TTC549 (cell line): ENCODE measurements at regions not wholly inside any gene's neighbourhood (a gene's known extent, or its start where the extent isn't known, plus 50 kb on each side); places are given as distances from the start of the nearest gene placed in this dataset.

Source experiments
- FAIRE-seq: peaks from 2 replicates; lab custom pipeline; 2012; peaks lifted over from hg19 to GRCh38; lab: Jason Lieb, UNC

DNA sequence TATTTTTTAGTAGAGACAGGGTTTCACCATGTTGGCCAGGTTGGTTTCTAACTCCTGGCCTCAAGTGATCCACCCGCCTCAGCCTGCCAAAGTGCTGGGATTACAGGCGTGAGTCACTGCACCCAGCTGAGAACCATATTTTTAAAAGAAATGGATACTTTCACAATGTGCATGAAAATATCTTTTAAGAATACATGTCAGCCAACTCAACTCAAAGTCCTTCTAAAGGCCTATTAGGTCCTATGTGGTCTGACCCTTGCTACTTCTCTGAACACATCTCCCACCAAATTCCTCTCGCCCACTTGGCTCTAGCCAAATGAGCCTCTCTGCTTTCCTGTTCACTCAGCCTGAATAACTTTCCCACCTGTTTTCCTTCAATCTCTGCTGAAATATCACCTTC lies 119.6 kb downstream of the MTX2 start:
- no peak for FAIRE-seq

DNA sequence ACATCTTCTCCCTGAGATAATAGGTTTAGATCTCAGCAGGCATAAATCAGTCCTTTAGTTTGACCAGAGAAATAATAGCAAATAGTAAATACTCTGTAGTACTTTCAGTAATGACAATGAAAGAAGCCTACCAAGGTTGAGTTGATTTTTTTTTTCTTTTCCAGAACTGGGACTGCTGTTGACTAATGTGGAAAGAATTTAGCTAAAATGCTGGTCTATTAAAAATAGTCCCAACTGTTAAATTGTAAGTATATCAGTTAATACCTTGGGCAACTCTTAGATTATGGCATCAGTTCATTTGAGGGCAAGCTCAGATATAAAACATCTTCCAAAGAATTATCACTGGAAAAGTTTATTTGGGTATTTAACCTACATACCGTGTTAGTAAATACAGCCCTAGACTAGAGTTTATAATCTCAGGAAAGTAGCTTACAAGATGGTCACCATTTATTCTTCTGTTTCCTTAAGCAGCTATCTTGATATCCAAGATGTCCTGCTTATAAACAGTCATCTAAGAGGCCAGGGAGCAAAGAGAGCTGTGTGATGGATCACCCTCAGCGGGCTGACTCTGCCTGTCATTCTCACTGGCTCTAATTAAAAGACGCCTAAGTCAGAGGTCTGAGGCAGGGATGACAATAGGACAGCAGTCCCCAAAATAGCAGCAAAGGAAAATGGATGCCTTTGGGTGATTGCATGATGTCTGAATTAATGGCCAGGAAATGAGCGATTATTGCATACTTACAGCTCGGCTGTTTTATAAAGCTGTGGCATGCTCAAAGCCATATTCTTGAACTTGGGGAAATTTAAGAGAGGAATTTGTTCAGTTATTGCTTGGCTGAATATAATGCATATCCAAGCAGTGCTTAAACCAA lies 121.3 kb downstream of the MTX2 start:
- FAIRE-seq = no peak

DNA sequence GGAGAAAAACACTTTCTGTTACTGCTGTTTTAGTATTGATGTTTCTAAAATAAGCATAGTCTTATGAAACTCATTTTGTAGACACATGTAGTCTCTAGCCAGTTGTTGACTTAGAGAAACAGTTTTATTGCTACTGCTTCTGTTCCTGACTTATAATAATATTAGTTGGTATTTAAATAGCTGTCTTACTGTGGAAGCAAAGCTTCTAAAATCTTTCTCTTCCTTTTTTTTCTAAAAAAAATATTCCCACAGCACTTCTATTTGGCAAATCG lies 121.8 kb downstream of the MTX2 start:
- FAIRE-seq = no peak

DNA sequence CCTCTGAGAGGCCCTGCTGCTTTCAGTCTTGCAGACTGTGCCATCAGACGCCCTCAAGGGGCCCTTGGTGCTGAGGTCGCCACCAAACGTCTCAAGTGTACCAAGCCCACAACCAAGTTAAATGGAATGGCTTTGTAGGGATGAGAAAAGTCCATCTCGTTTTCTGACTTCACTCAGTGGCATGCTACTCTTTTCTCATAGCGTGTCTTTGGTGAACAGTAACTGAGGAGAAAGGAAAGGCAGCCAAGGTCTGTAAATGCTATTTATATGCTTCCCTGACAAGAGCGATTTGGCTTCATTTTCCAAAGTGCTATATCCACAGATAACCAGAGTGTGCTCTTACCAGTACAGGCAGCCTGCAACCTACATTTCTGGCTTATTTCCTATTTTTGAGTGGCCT lies 123.0 kb downstream of the MTX2 start:
- FAIRE-seq = no peak

DNA sequence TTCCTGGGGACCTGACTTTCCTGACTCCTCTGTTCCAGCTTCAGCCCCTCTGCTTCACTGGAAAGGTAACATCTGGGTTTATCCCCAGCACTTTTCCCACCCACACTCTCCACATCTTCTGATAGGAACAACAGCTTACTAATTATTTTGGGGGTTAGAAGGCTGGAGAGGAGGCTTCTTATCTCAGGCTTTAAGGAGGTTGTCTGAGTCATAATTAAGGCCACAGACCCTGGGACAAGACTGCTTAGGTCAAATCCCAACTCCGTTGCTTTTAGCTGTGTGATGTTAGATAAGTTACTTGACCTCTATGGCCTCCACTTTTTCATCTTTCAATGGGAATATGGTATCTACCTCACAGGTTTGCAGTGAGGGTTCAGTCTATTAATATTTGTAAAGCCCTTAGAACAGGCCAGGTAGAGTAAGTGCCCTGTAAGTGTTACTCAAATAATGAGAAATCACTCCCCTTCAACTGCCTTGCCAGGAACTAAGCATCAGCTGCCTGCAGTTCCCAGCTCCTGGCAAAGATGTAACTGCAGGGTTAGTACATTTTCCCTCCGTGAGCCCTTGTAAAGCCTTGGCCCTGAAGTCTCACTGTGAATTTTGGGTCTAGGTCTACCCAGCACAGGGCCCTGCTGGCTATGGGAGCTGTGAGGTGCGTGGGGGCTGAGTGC lies 123.6 kb downstream of the MTX2 start:
- no peak for FAIRE-seq

DNA sequence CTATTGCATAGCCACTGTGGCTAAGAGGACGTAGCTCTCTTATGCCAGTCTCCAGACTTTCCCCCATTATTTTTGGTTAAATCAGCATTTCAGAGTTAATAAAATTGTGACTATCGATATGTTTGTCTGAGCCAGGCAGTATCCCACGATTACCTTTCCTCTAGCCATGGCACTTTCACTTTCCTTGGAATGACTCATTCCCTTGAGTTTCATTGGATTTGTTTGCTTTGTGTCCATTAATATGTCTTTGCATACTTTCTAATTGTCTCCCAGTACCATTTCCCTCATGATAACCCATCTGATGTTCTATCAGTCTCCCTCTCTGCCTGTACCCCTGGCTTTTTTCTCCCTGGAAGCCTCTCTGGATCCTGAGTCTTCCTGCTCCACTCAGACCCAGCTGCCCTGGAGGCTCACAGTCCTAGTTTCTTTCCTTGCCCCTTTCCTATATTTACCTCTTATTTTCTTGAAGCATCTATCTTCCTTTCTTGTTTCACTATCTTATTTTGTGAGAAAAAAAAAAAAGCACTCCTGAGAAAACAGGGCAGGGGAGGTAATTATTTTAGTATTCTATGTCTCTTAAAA lies 126.1 kb downstream of the MTX2 start:
- no peak for FAIRE-seq

DNA sequence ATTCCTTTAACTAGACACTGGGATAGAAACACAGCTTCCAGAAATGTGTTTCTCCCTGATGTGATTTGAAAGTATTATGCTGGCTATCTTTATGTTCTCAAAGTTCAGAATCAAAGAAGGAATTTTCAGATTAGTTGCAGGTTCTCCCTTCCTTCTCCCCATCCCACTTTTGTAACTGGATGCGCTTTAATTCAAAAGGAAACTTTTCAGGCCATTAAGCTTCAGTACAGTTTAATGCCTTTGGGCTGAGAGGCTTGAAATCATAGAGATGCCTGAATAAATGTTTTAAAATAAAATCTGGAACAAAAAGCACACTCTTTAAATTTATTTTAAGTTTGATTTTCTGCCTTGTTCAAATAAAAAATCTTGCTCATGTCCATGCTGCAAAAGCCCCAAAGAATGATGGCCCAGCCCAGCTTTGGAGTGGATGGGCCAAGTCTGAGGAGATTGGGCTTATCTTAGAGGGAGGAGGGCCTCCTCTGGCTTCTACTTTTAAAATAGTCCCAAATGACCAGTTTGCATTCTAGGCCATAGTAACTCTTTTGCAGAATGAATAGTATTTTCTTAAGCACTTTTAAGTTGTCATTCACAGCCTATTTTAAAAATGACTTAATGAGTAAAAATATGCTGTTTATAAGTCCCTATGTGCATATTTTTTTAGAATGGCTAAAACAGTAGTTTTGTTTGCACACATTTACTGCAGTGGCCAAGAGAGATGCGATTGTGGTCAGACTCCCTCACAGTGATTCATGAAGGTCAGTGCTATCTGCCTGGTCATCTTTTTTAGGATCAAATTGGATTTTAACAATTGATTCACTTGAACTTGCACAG lies 129.2 kb downstream of the MTX2 start:
- no peak for FAIRE-seq

DNA sequence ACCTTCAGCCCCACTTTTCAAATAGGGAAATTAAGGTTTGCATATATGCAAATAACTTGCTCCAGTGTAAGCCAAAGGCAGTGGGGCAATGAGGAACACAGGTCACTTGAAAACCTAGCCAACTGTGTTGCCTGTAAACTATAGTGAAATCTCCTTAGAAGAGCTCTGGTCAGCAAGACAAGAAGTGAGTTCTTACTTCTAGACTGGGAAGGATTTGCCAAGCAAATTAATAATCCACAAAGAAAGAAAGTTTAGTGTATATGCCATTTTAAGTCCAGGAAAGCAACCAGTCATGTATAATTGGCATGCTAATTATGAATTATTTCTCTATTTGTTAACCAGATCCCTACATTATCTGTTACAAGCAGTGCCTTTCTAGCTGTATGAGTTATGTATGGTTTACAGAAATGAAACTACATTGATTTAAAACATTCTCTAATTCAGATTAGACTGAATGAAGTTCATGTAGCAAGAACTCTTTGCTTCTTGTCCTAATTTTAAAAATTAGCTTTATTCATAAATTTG lies 129.9 kb downstream of the MTX2 start:
- no peak for FAIRE-seq

DNA sequence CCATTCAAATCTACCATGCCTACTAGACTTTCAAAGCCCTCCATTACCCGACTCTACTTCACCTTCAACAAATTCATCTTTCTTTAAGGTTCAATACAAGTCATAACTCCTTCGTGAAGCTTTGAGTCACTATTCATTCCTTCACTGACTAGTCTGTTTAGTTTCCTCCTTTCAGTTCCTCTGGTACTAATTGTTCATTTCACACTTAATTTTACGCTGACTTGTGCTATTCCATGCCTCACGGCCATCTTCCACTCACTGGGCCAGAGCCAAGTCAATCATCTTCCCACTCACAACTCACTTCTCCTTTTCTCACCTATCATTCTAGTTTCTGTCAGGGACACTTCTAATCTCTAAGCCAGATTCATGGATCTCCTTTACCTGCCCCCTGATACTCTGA lies 136.2 kb downstream of the MTX2 start:
- no peak for FAIRE-seq

DNA sequence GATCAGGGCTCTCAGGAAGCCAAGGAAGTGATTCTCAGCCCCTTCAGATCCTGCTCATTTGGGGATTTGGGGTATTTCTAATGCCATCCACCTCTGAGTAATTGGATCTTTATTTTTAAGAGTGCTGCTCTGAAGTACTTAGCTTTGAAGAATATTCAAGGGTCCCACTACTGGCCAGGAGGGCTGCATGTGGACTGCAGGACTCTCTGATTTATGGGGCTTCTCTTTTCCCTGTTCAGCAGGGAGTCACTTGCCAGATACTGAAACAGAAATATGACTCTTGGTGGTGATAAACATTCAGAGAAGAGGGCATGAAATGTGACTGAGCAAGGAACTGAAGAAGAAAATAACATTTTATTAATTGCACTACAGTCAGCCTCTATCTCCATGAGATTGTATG lies 138.5 kb downstream of the MTX2 start:
- FAIRE-seq = no peak

DNA sequence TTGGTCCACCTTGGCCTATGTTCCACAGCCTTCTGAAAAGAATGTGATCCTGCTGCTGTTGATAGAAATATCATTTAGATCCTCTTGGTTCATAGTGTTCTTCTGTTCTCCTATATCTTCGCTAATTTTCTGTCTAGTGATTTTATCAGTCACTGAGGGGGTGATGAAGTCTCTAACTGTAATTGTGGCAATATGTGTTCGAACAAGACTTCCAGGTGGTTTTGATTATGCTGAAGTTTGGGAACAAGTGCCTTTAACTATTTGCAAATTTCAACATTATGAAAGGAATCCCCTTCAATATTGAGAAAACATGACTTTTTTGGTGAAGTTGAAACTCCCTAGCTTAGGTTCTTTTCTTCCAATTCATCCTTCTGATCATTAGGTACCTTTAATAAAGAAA lies 140.4 kb downstream of the MTX2 start:
- no peak for FAIRE-seq

DNA sequence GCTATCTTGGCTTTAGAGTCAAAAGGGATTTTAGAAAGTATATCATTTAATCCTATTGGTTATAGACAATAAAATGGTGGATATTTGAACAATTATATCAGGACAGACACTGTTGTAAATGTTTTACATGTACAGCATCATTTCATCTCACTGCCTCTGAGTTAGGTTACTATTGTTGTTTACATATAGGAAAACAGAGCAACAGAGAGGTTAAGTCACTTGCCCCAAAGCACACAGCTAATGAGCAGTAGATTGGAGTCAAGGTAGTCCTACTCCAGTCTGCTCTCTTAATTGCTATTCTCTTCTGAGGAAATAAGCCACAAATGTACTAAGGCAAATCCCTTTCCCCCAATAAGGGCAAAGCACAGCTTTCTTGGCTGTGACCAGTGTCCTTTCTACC lies 142.9 kb downstream of the MTX2 start:
- FAIRE-seq = no peak

DNA sequence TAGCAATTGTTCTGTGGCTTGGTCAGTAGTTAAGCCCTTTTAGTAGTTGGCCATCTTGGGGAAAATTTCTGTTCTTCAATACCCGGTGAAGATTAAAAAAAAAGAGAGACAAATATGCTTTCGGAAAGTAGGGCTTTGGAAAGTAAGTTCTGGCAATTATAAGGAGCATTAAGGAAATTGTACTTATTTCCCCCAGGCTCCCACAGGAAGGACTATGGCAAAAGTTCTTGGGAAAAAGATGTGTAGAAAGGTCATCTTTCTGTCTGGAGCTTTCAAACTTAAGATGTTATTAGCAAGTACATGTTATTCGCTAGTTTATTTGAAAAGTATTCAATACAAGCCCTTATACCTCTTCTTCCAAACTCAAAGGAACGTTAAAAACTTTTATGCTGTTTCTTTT lies 144.5 kb downstream of the MTX2 start:
- no peak for FAIRE-seq

DNA sequence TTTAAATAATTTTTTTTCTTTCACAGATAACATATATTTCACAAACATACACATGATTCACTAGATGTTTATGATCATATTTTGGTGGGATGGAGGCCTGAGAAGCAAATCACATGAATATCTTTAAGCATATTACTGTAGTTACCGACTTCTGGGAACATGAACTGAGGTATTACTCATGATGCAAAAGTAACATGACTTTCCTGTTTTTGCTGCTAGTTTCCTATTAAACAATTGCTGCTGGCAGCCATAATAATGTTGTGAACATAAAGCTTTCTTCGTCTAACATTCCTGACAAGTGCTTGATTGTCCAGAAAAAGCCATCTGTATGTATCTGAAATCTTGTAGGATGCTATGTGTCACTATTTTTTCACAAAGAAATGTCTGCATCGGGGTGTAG lies 145.4 kb downstream of the MTX2 start:
- no peak for FAIRE-seq

DNA sequence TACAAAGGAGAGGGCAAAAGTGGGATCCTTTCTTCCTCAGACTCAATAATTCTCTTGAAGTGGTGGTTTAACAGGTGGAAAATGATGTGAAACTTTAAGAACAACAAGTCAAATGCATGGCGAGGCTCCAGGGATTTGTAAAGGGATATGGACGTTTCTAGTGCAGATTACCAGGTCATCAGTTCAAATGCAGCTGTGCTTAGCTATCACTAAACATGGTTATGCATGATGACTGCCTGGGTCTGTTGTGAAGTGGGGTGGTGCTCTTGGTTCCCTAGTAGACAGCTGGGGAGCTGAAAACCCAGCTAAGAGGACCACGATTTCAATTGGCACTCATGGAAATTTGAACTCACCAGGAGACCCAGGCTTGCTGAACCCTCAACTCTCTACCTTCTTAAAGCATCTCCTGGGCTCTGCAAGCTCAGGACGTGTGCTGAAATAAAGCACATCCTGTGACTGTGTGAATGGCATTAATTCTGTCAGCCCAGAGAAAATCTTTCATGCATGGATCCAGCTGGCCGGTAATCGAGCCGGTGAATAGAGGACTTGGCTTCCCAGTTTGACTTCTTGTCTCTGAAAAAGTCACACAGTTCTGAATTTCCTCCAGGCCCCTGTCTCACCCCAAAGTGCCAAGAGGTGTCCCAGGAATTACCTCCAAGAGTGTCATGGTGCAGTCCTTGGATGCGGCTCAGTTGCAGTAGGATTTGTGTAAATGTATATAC lies 146.1 kb downstream of the MTX2 start:
- no peak for FAIRE-seq

DNA sequence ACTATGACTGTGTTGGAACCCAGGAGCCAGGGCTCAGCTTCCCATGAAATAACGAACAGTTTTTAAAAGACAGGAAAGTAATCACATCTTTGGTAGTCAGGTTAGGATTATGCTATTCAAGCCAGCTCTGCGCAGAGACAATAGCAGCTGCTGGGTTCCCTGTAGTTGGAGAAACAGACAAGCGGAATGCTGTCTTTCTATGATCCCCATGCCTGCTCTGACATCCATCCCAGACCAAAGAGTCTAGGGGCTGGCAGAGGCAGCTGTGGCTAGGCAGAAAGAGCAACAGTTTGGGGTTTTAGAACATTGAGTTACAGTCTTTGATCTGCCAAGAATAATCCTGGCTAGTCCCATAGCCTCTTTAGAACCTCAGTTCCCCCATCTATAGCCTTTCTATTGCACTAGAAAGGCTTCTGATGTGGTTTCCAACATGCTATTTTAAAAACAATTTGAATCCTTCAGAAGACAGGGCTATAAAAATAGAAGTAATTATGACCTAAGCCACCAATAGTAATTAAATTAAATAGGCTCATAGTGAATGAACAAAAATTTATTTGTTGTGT lies 146.8 kb downstream of the MTX2 start:
- FAIRE-seq = no peak

DNA sequence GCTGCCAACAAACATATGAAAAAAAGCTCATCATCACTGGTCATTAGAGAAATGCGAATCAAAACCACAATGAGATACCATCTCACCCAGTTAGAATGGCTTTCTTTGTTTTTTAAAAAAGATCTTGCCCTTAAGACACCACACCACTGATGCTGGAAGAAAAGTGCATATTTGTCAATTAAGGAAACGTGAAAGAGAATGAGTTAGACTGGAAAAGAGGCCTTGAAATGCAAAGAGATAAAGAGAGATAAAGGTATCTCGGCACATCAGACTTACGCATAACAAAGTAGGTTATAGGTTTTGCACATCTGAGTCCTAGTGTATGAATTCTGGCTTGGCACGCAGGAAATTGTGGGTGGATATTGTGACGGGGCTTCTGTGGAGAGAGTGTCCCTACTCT lies 149.5 kb downstream of the MTX2 start:
- no peak for FAIRE-seq

DNA sequence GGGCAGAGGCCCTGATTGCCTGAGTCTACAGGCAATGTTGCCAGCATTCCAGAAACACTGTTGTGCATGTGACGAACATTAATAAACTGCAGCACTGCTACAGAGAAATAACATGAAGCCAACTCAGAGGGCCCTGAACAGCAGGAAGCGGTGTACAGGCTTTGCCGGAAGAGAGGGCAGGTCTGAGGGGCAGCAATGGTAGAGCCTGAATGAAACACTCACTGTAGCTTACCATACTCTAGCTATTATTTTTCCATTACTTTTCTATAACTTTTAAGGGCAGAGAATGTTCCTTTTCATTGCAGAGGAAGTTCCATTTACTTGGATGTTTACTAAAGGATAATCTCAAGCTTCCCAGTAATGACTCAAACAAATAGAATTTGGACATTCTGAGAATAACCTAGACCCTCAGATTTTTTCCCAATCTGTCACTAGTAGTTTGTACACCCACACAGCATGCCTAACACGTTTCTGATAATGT lies 150.4 kb downstream of the MTX2 start:
- no peak for FAIRE-seq

DNA sequence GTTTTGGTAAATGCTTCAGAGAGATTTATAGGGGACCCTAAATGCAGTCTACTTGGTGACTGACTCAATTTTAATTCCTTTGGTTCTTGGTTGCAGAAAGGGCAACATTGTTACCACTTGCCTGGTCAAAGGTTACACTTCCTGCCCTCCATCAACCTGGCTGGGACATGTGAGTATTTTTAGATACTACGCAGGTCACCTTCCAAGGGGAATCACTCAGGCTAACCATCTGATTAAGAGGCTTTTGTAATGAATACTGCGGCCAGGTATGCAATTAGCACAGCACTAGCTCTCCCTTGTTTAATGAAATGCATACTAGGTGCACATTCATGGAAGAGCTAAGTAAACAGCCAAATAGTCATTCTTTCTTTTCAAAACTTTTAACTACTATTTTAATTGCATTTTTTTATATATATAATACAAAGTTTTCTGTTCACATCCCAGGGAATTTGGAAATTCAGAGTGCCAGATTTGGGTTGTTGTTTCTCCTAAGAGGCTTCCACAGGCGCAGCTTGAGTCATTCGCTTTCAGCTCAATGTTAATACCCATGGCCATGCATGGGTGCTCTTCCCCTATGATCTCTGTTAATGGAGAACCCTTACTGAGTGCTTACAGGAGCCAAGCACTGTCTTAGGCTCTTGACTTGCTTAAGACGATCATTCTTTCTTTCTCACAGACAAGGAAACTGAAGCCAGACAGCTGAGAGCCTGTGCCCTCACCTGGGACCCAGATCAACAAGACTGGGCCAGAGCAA lies 152.2 kb downstream of the MTX2 start:
- no peak for FAIRE-seq

DNA sequence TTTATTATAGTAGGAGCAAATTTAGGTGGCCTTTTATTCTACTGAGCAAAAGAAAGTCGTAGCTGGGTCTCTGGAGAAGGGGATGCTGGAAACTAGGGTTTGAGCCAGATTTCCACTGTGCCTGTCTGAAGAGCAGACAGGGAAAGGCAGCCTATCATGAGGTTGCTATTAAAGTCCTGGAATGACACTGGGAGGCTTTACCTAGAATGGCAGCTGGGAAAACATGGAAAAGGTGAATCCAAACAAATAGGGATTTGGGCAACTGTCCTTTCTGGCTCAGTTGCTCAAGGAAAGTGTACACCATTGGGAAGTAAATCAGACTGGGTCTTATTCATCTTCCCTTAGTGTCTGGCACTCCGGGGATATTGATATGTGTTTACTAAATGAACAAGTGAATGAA lies 154.6 kb downstream of the MTX2 start:
- FAIRE-seq = no peak

DNA sequence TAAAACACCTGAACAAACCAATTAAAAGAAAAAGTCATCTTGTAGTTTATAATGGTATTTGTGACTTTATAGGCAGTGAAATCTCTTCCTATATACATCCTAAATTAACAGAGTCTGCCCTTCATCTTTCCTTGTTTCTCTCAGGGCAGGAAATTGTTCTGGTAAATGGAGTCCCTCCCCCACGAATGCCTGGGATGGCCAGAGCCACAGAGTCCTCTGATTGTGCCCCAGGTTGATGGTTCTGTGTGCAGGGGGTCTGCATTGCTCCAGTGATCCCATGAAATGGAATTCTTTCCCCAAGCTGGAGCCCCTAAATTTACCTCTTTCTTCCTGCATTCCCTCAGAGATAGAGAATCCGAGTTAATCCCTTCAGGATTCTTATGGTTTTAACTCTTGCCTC lies 155.5 kb downstream of the MTX2 start:
- no peak for FAIRE-seq
